Transverse colon (tissue), 3 donors: ENCODE measurements at regions not wholly inside any gene's neighbourhood (a gene's known extent, or its start where the extent isn't known, plus 50 kb on each side); places are given as distances from the start of the nearest gene placed in this dataset.

Source experiments
- CTCF ChIP-seq, 5 experiments: fragments of 200-600 bp in 3 of 5; fragments of 450-650 bp in 2 of 5; sonication (generic) in 3 of 5; IDR thresholded peaks; 1 replicate in 2 of 5; 2 replicates in 3 of 5; pipeline ENCODE4 v1.5.1; 2016 to 2017; ENCODE audit warnings: antibody characterized with exemption in 5 of 5, inconsistent platforms in 3 of 5, mild to moderate bottlenecking in 2 of 5, moderate library complexity in 1 of 5
- EP300 ChIP-seq: sonication (generic); formaldehyde crosslinking; IDR thresholded peaks from one replicate; pipeline ENCODE4 v1.6.1; 2017; ENCODE audit warnings: antibody characterized with exemption, low read depth

- TF ChIP-seq CTCF (IDR thresholded peaks at IDR 0.05): no peak
- TF ChIP-seq EP300: no peak
Measured at GRCh38 chr6:81819767-81820166, 67.3 kb upstream of the TENT5A start.
